Mucosa of rectum (tissue), 2 donors: ENCODE measurements at regions not wholly inside any gene's neighbourhood (a gene's known extent, or its start where the extent isn't known, plus 50 kb on each side); places are given as distances from the start of the nearest gene placed in this dataset.
A peak's percentile ranks its signal among the peaks of the same experiment; 100 is the strongest.
"Not testable (repeated sequence)": the region's sequence is repeated elsewhere in the genome, so short reads cannot be mapped to it uniquely, and the experiment has no call there.

Experiments
- H3K27ac ChIP-seq, 2 donors: one replicate each; pipeline ENCODE4 v1.7.0; 2013; ENCODE audit warnings: inconsistent platforms in 2 of 2, low read depth in 2 of 2, low read length in 2 of 2
- H3K27me3 ChIP-seq, 2 donors: one replicate each; pipeline ENCODE4 v1.7.0; 2013; ENCODE audit warnings: low read length in 2 of 2; ENCODE audit not compliant: control insufficient read depth in 2 of 2, insufficient read depth in 2 of 2
- H3K36me3 ChIP-seq, 2 donors: one replicate each; pipeline ENCODE4 v1.7.0; 2013; ENCODE audit warnings: low read length in 2 of 2; ENCODE audit not compliant: control insufficient read depth in 2 of 2, insufficient read depth in 2 of 2
- H3K4me1 ChIP-seq, 2 donors: one replicate each; pipeline ENCODE4 v1.7.0; 2013; ENCODE audit warnings: low read length in 2 of 2, mild to moderate bottlenecking in 1 of 2; ENCODE audit not compliant: control insufficient read depth in 2 of 2, insufficient read depth in 2 of 2
- H3K4me3 ChIP-seq, 2 donors: one replicate each; pipeline ENCODE4 v1.7.0; 2013; ENCODE audit warnings: low read length in 2 of 2
- H3K9ac ChIP-seq, 2 donors: one replicate each; pipeline ENCODE4 v1.7.0; 2013; ENCODE audit warnings: low read length in 2 of 2, low read depth in 1 of 2, mild to moderate bottlenecking in 1 of 2
- H3K9me3 ChIP-seq, 2 donors: one replicate each; pipeline ENCODE4 v1.7.0; 2013; ENCODE audit warnings: low read length in 2 of 2; ENCODE audit not compliant: control insufficient read depth in 2 of 2
- donor health status: healthy.
- donor health status: Normal muscosa, but diverticular disease.

- Histone ChIP-seq H3K36me3 (no peaks in the 10 kb centered on the region), H3K9ac (no peak overlapping the region), H3K9me3 (no peaks in the 10 kb centered on the region), H3K4me1 (no peaks in the 10 kb centered on the region), H3K27me3 (no peaks in the 10 kb centered on the region), H3K27ac (no peak overlapping the region), H3K4me3 (peak overlapping the region; percentile 43 to 69)
These were observed 67.2 kb upstream of the ZNF527 start for GRCh38 chr19:37303591-37304171.

- no peak overlapping the region for H3K27ac ChIP-seq
- no peaks in the 10 kb centered on the region for H3K9me3 ChIP-seq
- no peaks in the 10 kb centered on the region for H3K27me3 ChIP-seq
- no peak overlapping the region for H3K9ac ChIP-seq
- no peaks in the 10 kb centered on the region for H3K36me3 ChIP-seq
- peak overlapping the region; percentile 43 to 69 for H3K4me3 ChIP-seq
- no peaks in the 10 kb centered on the region for H3K4me1 ChIP-seq
These were observed 66.6 kb upstream of the ZNF527 start for GRCh38 chr19:37304190-37304883.

- Histone ChIP-seq H3K4me1 (no peaks in the 10 kb centered on the region), H3K27me3 (no peaks in the 10 kb centered on the region), H3K36me3 (no peaks in the 10 kb centered on the region), H3K27ac (no peak overlapping the region), H3K9me3 (no peaks in the 10 kb centered on the region), H3K9ac (no peak overlapping the region), H3K4me3 (peak overlapping the region in 1 of 2 donors; percentile 69)
These were observed 66.0 kb upstream of the ZNF527 start for GRCh38 chr19:37304884-37305255.

GRCh38 chr19:37306383-37306963 is 64.4 kb upstream of the ZNF527 start:
- no peak overlapping the region for H3K9ac ChIP-seq
- H3K4me3 ChIP-seq = no peak overlapping the region
- no peaks in the 10 kb centered on the region for H3K4me1 ChIP-seq
- no peaks in the 10 kb centered on the region for H3K9me3 ChIP-seq
- no peaks in the 10 kb centered on the region for H3K27me3 ChIP-seq
- no peaks in the 10 kb centered on the region for H3K36me3 ChIP-seq
- H3K27ac ChIP-seq = no peak overlapping the region

- Histone ChIP-seq H3K36me3 (no peaks in the 10 kb centered on the region), H3K9ac (no peak overlapping the region), H3K4me3 (no peak overlapping the region), H3K27ac (no peak overlapping the region), H3K4me1 (peaks cover 0 to 2% of the 10 kb centered on the region in 2 donors), H3K27me3 (no peaks in the 10 kb centered on the region), H3K9me3 (no peaks in the 10 kb centered on the region)
These were observed 60.9 kb upstream of the ZNF527 start for GRCh38 chr19:37309834-37310575.

- not testable (repeated sequence) for H3K27me3 ChIP-seq, H3K9me3 ChIP-seq, H3K36me3 ChIP-seq, H3K4me1 ChIP-seq
- Histone ChIP-seq H3K9ac (peak overlapping the region; percentile 32 to 56), H3K27ac (peak overlapping the region; percentile 35 to 41), H3K4me3 (peak overlapping the region; percentile 64 to 70)
These were observed 58.2 kb upstream of the ZNF527 start for GRCh38 chr19:37312531-37313334.

GRCh38 chr19:37313335-37313627 is 57.6 kb upstream of the ZNF527 start:
- Histone ChIP-seq H3K4me1 (peaks cover 0 to 2% of the 10 kb centered on the region in 2 donors), H3K4me3 (peak overlapping the region; percentile 64 to 70), H3K9ac (peak overlapping the region in 1 of 2 donors; percentile 56), H3K27ac (peak overlapping the region in 1 of 2 donors; percentile 35), H3K9me3 (no peaks in the 10 kb centered on the region), H3K27me3 (no peaks in the 10 kb centered on the region), H3K36me3 (no peaks in the 10 kb centered on the region)

- Histone ChIP-seq H3K4me3 (peak overlapping the region; percentile 88 to 100), H3K36me3 (peaks cover 0 to 4% of the 10 kb centered on the region in 2 donors), H3K9ac (peak overlapping the region; percentile 87 to 93), H3K27me3 (no peaks in the 10 kb centered on the region), H3K9me3 (no peaks in the 10 kb centered on the region), H3K4me1 (peaks cover 2 to 4% of the 10 kb centered on the region in 2 donors), H3K27ac (peak overlapping the region; percentile 81 to 94)
These were observed 53.3 kb upstream of the ZNF527 start for GRCh38 chr19:37317403-37318209.

- not testable (repeated sequence) for H3K27ac ChIP-seq, H3K9ac ChIP-seq, H3K4me1 ChIP-seq, H3K27me3 ChIP-seq, H3K4me3 ChIP-seq, H3K9me3 ChIP-seq
- peaks cover 10 to 21% of the 10 kb centered on the region in 2 donors for H3K36me3 ChIP-seq
These were observed 49.9 kb upstream of the ZNF527 start for GRCh38 chr19:37320988-37321387.
